ENCODE measurements at regions not wholly inside any gene's neighbourhood (a gene's known extent, or its start where the extent isn't known, plus 50 kb on each side); places are given as distances from the start of the nearest gene placed in this dataset.

DNA sequence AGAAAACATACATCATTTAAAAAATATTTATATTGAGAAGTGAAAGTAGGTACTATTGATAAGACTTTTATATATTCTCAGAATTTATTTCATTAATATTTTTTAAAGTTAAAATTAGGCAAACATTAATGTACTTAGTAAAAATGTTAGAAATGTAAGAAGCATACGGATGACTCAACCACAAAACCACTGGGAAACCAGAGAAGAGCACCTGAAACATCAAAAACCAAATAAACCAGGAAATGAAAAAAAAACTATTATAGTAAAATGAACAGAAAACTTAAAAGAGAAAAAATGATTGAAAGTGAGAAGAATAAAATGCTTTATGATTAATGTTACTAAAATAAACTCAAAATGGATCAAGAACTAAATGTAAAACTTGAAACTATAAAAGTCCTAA, 233.2 kb upstream of the DAB2 start:
- TF ChIP-seq CTCF (conservative IDR thresholded peaks at IDR 0.05; ENCODE audit: low read length) (no peak), EZH2phosphoT487 (IDR thresholded peaks at IDR 0.05; ENCODE audit: borderline replicate concordance) (no peak)

Data from Loucy (cell line).